Testis (tissue), 2 donors: ENCODE measurements at regions not wholly inside any gene's neighbourhood (a gene's known extent, or its start where the extent isn't known, plus 50 kb on each side); places are given as distances from the start of the nearest gene placed in this dataset.

Experiments used
- POLR2A ChIP-seq: fragments of 450-650 bp; IDR thresholded peaks from one replicate; pipeline ENCODE4 v1.6.1; 2017; ENCODE audit warnings: antibody characterized with exemption, mild to moderate bottlenecking, moderate library complexity
- TF ChIP-seq, protein P1 (sequence below), 3 experiments: fragments of 450-650 bp in 2 of 3; fragments of 200-600 bp in 1 of 3; sonication (generic) in 1 of 3; IDR thresholded peaks; one replicate each; pipeline ENCODE4 v1.5.1; 2016 to 2019; ENCODE audit warnings: antibody characterized with exemption in 3 of 3, mild to moderate bottlenecking in 2 of 3, moderate library complexity in 1 of 3

DNA sequence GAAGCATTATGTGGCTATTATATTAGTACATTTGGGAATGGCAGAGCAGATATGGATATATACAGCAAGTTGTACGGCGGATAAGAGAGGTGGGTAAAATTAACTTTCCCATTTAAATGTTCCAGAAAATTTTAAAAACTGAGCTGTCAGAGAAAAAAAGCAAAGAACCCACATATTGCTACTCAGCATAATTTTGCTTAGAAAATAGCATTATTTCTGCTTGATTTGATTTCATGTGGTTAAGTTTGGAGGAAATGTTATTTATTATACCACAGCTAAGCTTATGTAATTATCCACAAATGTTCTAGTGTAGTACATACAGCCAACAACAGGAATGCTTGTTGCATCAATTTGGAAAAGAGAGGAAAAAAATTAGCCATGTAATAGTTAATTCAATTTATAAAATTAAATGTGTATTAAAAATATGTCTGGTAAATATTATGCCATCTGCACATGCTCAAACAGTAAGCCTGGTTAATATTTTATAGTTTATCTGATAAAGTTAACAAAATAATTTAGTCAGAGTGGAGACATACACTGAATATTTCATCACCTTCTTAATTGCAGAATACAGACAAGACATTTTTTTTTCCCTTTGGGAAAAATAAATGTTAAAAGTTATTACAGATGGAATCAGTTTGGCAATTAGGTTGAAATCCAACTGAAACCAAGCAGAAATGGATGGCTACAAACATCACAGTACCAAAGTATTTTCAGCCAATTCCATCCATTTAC, 172.1 kb upstream of the ID4 start:
- TF ChIP-seq POLR2A: no peak
- TF ChIP-seq, protein P1, sequence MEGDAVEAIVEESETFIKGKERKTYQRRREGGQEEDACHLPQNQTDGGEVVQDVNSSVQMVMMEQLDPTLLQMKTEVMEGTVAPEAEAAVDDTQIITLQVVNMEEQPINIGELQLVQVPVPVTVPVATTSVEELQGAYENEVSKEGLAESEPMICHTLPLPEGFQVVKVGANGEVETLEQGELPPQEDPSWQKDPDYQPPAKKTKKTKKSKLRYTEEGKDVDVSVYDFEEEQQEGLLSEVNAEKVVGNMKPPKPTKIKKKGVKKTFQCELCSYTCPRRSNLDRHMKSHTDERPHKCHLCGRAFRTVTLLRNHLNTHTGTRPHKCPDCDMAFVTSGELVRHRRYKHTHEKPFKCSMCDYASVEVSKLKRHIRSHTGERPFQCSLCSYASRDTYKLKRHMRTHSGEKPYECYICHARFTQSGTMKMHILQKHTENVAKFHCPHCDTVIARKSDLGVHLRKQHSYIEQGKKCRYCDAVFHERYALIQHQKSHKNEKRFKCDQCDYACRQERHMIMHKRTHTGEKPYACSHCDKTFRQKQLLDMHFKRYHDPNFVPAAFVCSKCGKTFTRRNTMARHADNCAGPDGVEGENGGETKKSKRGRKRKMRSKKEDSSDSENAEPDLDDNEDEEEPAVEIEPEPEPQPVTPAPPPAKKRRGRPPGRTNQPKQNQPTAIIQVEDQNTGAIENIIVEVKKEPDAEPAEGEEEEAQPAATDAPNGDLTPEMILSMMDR (IDR thresholded peaks at IDR 0.05): no peak
